ENCODE measurements at regions not wholly inside any gene's neighbourhood (a gene's known extent, or its start where the extent isn't known, plus 50 kb on each side); places are given as distances from the start of the nearest gene placed in this dataset.

GRCh38 chr5:58357799-58358500, 101.9 kb downstream of the PLK2 start:
- H3K4ac ChIP-seq (replicated peaks; ENCODE audit: insufficient read length, low read depth, low read length): no peak overlapping the region
- TF ChIP-seq BRCA1 (IDR thresholded peaks at IDR 0.05; ENCODE audit: low read depth, low read length) (no peak), KDM4A (IDR thresholded peaks at IDR 0.05; ENCODE audit: low read depth, low read length, severe bottlenecking) (no peak), SIN3A (conservative IDR thresholded peaks at IDR 0.05 in 1 of 2, IDR thresholded peaks at IDR 0.05 in 1 of 2; ENCODE audit: low read depth in 1 of 2, low read length in 2 of 2) (no peak), EZH2 (IDR thresholded peaks at IDR 0.05; ENCODE audit: low read depth, low read length, severe bottlenecking) (no peak), NRF1 (IDR thresholded peaks at IDR 0.05; ENCODE audit: low read depth, low read length) (no peak), ZNF274 (IDR thresholded peaks at IDR 0.05; ENCODE audit: borderline replicate concordance, extremely low read depth, low read length) (no peak)
- no peak overlapping the region for H2AK5ac ChIP-seq (ENCODE audit: low read depth, low read length)
- H2BK12ac ChIP-seq (ENCODE audit: low read depth, low read length): no peak overlapping the region
- H3K27ac ChIP-seq (ENCODE audit: low read depth, low read length): no peak overlapping the region
- ChIA-PET CTCF (ENCODE audit: partially characterized antibody) (interaction anchor here (1.3 to 1.6 kb wide), 2 partner anchors 12 to 65 kb away, joined by 3 to 4 read pairs; no protein-coding TSS in a partner anchor), POLR2A (ENCODE audit: partially characterized antibody) (no interaction called here)
- no peak overlapping the region for H2BK15ac ChIP-seq (ENCODE audit: low read length)
- no peak overlapping the region for H2BK20ac ChIP-seq (ENCODE audit: low read length)
- H2BK120ac ChIP-seq (replicated peaks; ENCODE audit: low read depth, low read length): no peak overlapping the region
- no peak overlapping the region for H3K4me3 ChIP-seq (ENCODE audit: extremely low read depth in 1 of 4, insufficient read depth in 2 of 4, low read depth in 3 of 4, low read length in 4 of 4)
- no peaks in the 10 kb centered on the region; a peak in 1 of 7 replicates for H3K27me3 ChIP-seq (replicated peaks in 1 of 4; ENCODE audit: control insufficient read depth in 3 of 4, extremely low read depth in 1 of 4, insufficient read depth in 3 of 4, low read length in 3 of 4)
- no peaks in the 10 kb centered on the region for H4K20me1 ChIP-seq (replicated peaks in 1 of 2; ENCODE audit: control insufficient read depth in 1 of 2, insufficient read depth in 2 of 2, low read length in 2 of 2)
- no peaks in the 10 kb centered on the region for H3K79me1 ChIP-seq (ENCODE audit: low read depth, low read length)
- FAIRE-seq (no peak), DNase-seq (ENCODE audit: low read depth in 1 of 2, low spot score in 2 of 2) (no peak)
- H3K14ac ChIP-seq (ENCODE audit: insufficient read length): no peak overlapping the region
- H3K36me3 ChIP-seq (ENCODE audit: control insufficient read depth in 2 of 4, insufficient read depth in 4 of 4, low read length in 3 of 4): no peaks in the 10 kb centered on the region
- H3K23ac ChIP-seq (ENCODE audit: insufficient read length): no peak overlapping the region
- no peak overlapping the region for H2BK5ac ChIP-seq (ENCODE audit: low read depth, low read length)
- H3K4me2 ChIP-seq (ENCODE audit: insufficient read depth in 1 of 2, low read depth in 2 of 2, low read length in 2 of 2): no peak overlapping the region
- H3K9ac ChIP-seq (replicated peaks in 1 of 4; ENCODE audit: extremely low read depth in 1 of 4, low read depth in 3 of 4, low read length in 3 of 4): no peak overlapping the region
- no peaks in the 10 kb centered on the region for H3K23me2 ChIP-seq (ENCODE audit: low read depth, low read length)
- H3K79me2 ChIP-seq (ENCODE audit: control insufficient read depth in 1 of 2, insufficient read depth in 2 of 2, low read length in 2 of 2): no peaks in the 10 kb centered on the region
- no peak overlapping the region for H2AFZ ChIP-seq (ENCODE audit: low read length)
- no peak overlapping the region for H4K8ac ChIP-seq (ENCODE audit: extremely low read depth, insufficient read depth, low read length)
- H4K91ac ChIP-seq (replicated peaks; ENCODE audit: insufficient read length, low read length): no peak overlapping the region
- no peak overlapping the region for H3K18ac ChIP-seq (ENCODE audit: extremely low read depth, low read length)
- H3K56ac ChIP-seq (replicated peaks; ENCODE audit: insufficient read length, low read depth, low read length): no peak overlapping the region
- peaks cover 0 to 5% (median 2%) of the 10 kb centered on the region in 4 experiments; a peak in 2 of 7 replicates for H3K4me1 ChIP-seq (replicated peaks in 1 of 4; ENCODE audit: control insufficient read depth in 3 of 4, insufficient read depth in 4 of 4, low read length in 3 of 4)
- H4K5ac ChIP-seq (ENCODE audit: insufficient read length, low read depth, low read length): no peak overlapping the region
- WGBS, 2 experiments (ENCODE audit: extremely low coverage in 1 of 2, insufficient coverage in 1 of 2, insufficient read length in 1 of 2, insufficient replicate concordance in 2 of 2, low coverage in 1 of 2, low lambda C conversion rate in 2 of 2, missing lambda C conversion rate in 1 of 2): 93% methylated on average over 4 of the region's 4 CpGs; no CpG with 5 or more reads in 1 of the 2 experiments
- H3K9me3 ChIP-seq (ENCODE audit: insufficient read depth in 2 of 2, low read depth in 1 of 2, low read length in 1 of 2): no peaks in the 10 kb centered on the region

Measured in H1 (cell line).